ENCODE measurements at regions not wholly inside any gene's neighbourhood (a gene's known extent, or its start where the extent isn't known, plus 50 kb on each side); places are given as distances from the start of the nearest gene placed in this dataset.

GRCh38 chr14:71693381-71693780 is 238.8 kb upstream of the RGS6 start:
- Histone ChIP-seq H3K79me2 (replicated peaks; ENCODE audit: insufficient read depth) (no peaks in the 10 kb centered on the region), H2AFZ (no peak overlapping the region), H3K36me3 (ENCODE audit: insufficient read depth) (no peaks in the 10 kb centered on the region), H4K20me1 (replicated peaks; ENCODE audit: insufficient read depth) (0 out of 2 replicates have a peak, but pooled peaks cover 4% of the 10 kb centered on the region), H3F3A (replicated peaks; ENCODE audit: low read depth) (no peaks in the 10 kb centered on the region), H3K27me3 (ENCODE audit: insufficient read depth) (no peaks in the 10 kb centered on the region), H3K4me3 (no peak overlapping the region), H3K4me2 (no peak overlapping the region), H3K9me2 (ENCODE audit: insufficient read depth) (no peaks in the 10 kb centered on the region), H3K27ac (ENCODE audit: low read depth) (no peak overlapping the region), H3K4me1 (ENCODE audit: insufficient read depth) (0 out of 2 replicates have a peak, but pooled peaks cover 7% of the 10 kb centered on the region)
- DNase-seq (ENCODE audit: low spot score), result no peak
- Mint-ChIP-seq H3K36me3 (ENCODE audit: low read depth) (peaks cover 9% of the 10 kb centered on the region; the same call in 2 of the 3 replicates), H3K27ac (no peak overlapping the region), H3K4me3 (no peak overlapping the region), H3K4me1 (peaks cover 8% of the 10 kb centered on the region; the same call in 2 of the 3 replicates), H3K27me3 (ENCODE audit: insufficient read depth, low read depth, poor library complexity) (peaks cover 2% of the 10 kb centered on the region), H3K9me3 (no peaks in the 10 kb centered on the region)
- TF ChIP-seq JUNB (IDR thresholded peaks at IDR 0.05; ENCODE audit: unreplicated experiment) (no peak), STAT1 (IDR thresholded peaks at IDR 0.05; ENCODE audit: unreplicated experiment) (no peak), ZNF462 (CRISPR knock-in tag; IDR thresholded peaks at IDR 0.05) (no peak), EZH2phosphoT487 (IDR thresholded peaks at IDR 0.05; ENCODE audit: unreplicated experiment) (no peak), CREB1 (CRISPR knock-in tag; IDR thresholded peaks at IDR 0.05; ENCODE audit: low read depth) (no peak), NANOG (IDR thresholded peaks at IDR 0.05; ENCODE audit: borderline replicate concordance) (no peak), ZNF114 (CRISPR knock-in tag; IDR thresholded peaks at IDR 0.05) (no peak), EZH2 (IDR thresholded peaks at IDR 0.05; ENCODE audit: low read depth, unreplicated experiment) (no peak), CTCF (conservative IDR thresholded peaks at IDR 0.05; ENCODE audit: low read depth in 2 of 2) (no peak), REST (IDR thresholded peaks at IDR 0.05; ENCODE audit: unreplicated experiment) (no peak), ETS1 (IDR thresholded peaks at IDR 0.05) (no peak), POLR2AphosphoS5 (IDR thresholded peaks at IDR 0.05; ENCODE audit: low read depth) (no peak), ZNF331 (CRISPR knock-in tag; IDR thresholded peaks at IDR 0.05; ENCODE audit: low read depth) (no peak)
- no peak for ATAC-seq

Data from GM23338 (cell line).